ENCODE measurements at regions not wholly inside any gene's neighbourhood (a gene's known extent, or its start where the extent isn't known, plus 50 kb on each side); places are given as distances from the start of the nearest gene placed in this dataset.

DNA sequence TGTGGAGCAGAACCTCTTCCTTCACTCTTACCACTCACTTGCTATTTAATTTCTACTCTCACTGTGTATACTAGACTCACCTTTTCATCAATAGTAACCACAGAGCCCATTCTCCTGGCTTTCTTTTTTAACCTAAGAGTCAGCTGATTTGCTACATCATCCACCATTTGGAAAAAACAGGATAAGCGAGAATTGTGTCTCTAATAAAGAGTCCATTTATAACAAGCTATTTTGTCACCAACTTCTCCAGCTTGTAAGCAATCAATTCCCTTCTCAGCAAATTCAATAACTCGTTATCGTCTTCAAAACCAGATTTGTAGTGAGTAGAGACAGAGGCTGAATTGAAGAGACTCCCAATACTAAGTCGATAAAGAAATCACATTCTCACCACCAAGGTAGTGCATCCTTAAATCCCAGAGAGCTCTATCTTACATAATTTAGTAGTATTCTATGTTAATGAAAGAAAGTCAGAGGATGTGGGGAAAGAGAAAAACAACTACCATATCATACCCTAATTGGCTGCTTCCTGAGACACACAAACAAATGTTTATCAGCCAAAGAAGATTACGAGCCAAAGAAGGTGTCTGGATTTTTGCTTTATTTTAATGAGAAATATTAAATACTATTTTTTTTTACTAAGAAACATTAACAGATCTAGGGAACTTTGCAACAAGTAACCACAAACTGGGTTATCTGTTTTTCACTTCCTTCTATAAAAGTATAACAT is 52.5 kb upstream of the SPTBN1 start:
- H3K4me3 ChIP-seq (ENCODE audit: low read depth, low read length), result no peak overlapping the region
- no peak for DNase-seq (ENCODE audit: low read depth)
- no peak for TF ChIP-seq CTCF (IDR thresholded peaks at IDR 0.05; ENCODE audit: insufficient read depth, low read depth, low read length, missing control alignments)

- DNase-seq (ENCODE audit: low read depth), result no peak
- no peak for TF ChIP-seq CTCF (IDR thresholded peaks at IDR 0.05; ENCODE audit: insufficient read depth, low read depth, low read length, missing control alignments)
- no peak overlapping the region for H3K4me3 ChIP-seq (ENCODE audit: low read depth, low read length)
Observed at GRCh38 chr2:54404270-54404669, 51.9 kb upstream of the SPTBN1 start.

- H3K4me3 ChIP-seq (ENCODE audit: low read depth, low read length), result no peak overlapping the region
Observed at GRCh38 chr2:54406031-54406430, 50.1 kb upstream of the SPTBN1 start.

More at GRCh38 chr2:54406031-54406430, 50.1 kb upstream of the SPTBN1 start:
- no peak for TF ChIP-seq CTCF (IDR thresholded peaks at IDR 0.05; ENCODE audit: insufficient read depth, low read depth, low read length, missing control alignments)
- DNase-seq (ENCODE audit: low read depth), result no peak

All from GM12865 (cell line).